ENCODE measurements at regions not wholly inside any gene's neighbourhood (a gene's known extent, or its start where the extent isn't known, plus 50 kb on each side); places are given as distances from the start of the nearest gene placed in this dataset.

DNA sequence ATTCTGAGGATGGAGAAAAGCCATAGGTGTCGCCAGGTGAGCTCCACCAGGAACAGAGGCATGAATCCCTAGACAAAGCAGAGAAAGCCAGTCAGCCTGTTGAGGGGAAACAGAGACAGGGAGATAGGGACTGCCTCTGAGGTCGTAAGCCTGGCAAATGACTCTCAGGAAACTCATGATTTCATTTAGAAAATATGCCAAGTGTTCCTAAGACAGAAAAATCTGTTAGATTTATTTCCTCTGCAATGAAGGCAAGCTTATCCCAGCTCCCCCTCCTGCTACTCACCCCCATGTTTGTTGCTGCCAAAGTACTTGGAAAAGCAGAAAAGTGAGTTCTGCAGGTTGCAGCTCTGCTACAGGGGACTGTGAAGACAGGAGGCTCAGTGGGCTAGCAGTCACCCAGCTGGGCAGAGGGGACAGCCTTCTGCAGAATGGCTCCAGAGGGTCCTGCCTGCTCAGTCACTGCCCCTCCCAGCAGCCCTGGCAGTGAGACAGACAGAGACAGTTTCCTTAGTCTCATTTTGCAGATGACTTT is 184.3 kb downstream of the ADRA2A start:
- POLR2A ChIA-PET: no interaction called here
- CTCF ChIA-PET: no interaction called here
- FAIRE-seq: no peak
- no peaks in the 10 kb centered on the region for H3K4me1 ChIP-seq
- DNase-seq (ENCODE audit: low read depth in 1 of 2, low spot score in 1 of 2): no peak
- H3K9me3 ChIP-seq: no peaks in the 10 kb centered on the region
- ATAC-seq: no peak
- H3K4me3 ChIP-seq: no peak overlapping the region
- H3K4me2 ChIP-seq: no peak overlapping the region
- TF ChIP-seq, protein P1, sequence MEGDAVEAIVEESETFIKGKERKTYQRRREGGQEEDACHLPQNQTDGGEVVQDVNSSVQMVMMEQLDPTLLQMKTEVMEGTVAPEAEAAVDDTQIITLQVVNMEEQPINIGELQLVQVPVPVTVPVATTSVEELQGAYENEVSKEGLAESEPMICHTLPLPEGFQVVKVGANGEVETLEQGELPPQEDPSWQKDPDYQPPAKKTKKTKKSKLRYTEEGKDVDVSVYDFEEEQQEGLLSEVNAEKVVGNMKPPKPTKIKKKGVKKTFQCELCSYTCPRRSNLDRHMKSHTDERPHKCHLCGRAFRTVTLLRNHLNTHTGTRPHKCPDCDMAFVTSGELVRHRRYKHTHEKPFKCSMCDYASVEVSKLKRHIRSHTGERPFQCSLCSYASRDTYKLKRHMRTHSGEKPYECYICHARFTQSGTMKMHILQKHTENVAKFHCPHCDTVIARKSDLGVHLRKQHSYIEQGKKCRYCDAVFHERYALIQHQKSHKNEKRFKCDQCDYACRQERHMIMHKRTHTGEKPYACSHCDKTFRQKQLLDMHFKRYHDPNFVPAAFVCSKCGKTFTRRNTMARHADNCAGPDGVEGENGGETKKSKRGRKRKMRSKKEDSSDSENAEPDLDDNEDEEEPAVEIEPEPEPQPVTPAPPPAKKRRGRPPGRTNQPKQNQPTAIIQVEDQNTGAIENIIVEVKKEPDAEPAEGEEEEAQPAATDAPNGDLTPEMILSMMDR (IDR thresholded peaks at IDR 0.05): no peak
- TF ChIP-seq, protein P2, sequence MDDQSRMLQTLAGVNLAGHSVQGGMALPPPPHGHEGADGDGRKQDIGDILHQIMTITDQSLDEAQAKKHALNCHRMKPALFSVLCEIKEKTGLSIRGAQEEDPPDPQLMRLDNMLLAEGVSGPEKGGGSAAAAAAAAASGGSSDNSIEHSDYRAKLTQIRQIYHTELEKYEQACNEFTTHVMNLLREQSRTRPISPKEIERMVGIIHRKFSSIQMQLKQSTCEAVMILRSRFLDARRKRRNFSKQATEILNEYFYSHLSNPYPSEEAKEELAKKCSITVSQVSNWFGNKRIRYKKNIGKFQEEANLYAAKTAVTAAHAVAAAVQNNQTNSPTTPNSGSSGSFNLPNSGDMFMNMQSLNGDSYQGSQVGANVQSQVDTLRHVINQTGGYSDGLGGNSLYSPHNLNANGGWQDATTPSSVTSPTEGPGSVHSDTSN (IDR thresholded peaks at IDR 0.05): no peak
- TF ChIP-seq ZC3H11A (IDR thresholded peaks at IDR 0.05): no peak
- no peak for TF ChIP-seq FOSB (CRISPR knock-in tag; IDR thresholded peaks at IDR 0.05)
- TF ChIP-seq KDM1A (IDR thresholded peaks at IDR 0.05; ENCODE audit: low read depth): no peak
- TF ChIP-seq, protein P3, sequence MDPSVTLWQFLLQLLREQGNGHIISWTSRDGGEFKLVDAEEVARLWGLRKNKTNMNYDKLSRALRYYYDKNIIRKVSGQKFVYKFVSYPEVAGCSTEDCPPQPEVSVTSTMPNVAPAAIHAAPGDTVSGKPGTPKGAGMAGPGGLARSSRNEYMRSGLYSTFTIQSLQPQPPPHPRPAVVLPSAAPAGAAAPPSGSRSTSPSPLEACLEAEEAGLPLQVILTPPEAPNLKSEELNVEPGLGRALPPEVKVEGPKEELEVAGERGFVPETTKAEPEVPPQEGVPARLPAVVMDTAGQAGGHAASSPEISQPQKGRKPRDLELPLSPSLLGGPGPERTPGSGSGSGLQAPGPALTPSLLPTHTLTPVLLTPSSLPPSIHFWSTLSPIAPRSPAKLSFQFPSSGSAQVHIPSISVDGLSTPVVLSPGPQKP (IDR thresholded peaks at IDR 0.05; ENCODE audit: low read depth, low read length): no peak
- TF ChIP-seq, protein P4, sequence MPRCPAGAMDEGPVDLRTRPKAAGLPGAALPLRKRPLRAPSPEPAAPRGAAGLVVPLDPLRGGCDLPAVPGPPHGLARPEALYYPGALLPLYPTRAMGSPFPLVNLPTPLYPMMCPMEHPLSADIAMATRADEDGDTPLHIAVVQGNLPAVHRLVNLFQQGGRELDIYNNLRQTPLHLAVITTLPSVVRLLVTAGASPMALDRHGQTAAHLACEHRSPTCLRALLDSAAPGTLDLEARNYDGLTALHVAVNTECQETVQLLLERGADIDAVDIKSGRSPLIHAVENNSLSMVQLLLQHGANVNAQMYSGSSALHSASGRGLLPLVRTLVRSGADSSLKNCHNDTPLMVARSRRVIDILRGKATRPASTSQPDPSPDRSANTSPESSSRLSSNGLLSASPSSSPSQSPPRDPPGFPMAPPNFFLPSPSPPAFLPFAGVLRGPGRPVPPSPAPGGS (IDR thresholded peaks at IDR 0.05): no peak
- no peak for TF ChIP-seq RCOR1 (IDR thresholded peaks at IDR 0.05; ENCODE audit: low read depth, low read length)
- TF ChIP-seq ZNF302 (CRISPR knock-in tag; IDR thresholded peaks at IDR 0.05): no peak
- no peak for TF ChIP-seq NR3C1 (IDR thresholded peaks at IDR 0.05)
- TF ChIP-seq, protein P5, sequence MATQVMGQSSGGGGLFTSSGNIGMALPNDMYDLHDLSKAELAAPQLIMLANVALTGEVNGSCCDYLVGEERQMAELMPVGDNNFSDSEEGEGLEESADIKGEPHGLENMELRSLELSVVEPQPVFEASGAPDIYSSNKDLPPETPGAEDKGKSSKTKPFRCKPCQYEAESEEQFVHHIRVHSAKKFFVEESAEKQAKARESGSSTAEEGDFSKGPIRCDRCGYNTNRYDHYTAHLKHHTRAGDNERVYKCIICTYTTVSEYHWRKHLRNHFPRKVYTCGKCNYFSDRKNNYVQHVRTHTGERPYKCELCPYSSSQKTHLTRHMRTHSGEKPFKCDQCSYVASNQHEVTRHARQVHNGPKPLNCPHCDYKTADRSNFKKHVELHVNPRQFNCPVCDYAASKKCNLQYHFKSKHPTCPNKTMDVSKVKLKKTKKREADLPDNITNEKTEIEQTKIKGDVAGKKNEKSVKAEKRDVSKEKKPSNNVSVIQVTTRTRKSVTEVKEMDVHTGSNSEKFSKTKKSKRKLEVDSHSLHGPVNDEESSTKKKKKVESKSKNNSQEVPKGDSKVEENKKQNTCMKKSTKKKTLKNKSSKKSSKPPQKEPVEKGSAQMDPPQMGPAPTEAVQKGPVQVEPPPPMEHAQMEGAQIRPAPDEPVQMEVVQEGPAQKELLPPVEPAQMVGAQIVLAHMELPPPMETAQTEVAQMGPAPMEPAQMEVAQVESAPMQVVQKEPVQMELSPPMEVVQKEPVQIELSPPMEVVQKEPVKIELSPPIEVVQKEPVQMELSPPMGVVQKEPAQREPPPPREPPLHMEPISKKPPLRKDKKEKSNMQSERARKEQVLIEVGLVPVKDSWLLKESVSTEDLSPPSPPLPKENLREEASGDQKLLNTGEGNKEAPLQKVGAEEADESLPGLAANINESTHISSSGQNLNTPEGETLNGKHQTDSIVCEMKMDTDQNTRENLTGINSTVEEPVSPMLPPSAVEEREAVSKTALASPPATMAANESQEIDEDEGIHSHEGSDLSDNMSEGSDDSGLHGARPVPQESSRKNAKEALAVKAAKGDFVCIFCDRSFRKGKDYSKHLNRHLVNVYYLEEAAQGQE (IDR thresholded peaks at IDR 0.05): no peak
- TF ChIP-seq, protein P6, sequence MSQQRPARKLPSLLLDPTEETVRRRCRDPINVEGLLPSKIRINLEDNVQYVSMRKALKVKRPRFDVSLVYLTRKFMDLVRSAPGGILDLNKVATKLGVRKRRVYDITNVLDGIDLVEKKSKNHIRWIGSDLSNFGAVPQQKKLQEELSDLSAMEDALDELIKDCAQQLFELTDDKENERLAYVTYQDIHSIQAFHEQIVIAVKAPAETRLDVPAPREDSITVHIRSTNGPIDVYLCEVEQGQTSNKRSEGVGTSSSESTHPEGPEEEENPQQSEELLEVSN (IDR thresholded peaks at IDR 0.05; ENCODE audit: borderline replicate concordance, low read depth): no peak
- TF ChIP-seq POLR2A (IDR thresholded peaks at IDR 0.05; ENCODE audit: low read length): no peak
- no peak for TF ChIP-seq FOXS1 (CRISPR knock-in tag; IDR thresholded peaks at IDR 0.05)
- H3K27ac ChIP-seq: no peak overlapping the region
- WGBS (ENCODE audit: missing lambda C conversion rate): 0% methylated on average over 2 of the region's 2 CpGs

DNA sequence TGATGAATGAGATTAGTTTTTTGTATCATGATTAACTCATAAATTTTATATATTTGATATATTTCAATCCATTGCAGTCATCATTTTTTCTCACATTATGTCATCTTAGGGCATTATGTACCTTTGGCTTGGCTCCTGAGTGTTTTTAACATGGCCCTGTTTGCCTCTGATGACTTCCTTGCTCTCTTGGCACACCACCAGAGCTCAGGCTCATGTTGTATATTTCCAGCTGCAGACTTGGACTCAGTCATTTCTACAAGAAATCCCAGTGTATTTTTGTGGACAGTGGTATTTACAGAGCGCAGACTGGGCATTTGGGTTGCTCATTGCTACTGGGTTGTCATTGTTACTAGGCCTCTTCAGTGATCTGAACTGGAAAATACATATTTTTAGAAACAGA is 188.5 kb downstream of the ADRA2A start:
- ChIA-PET CTCF (interaction anchor here (1.7 kb wide), 1 partner anchor 16 kb away, joined by 7 read pairs; no protein-coding TSS in a partner anchor), POLR2A (no interaction called here)
- 0% methylated on average over 1 of the region's 1 CpG for WGBS (ENCODE audit: missing lambda C conversion rate)
- FAIRE-seq: no peak
- no peaks in the 10 kb centered on the region for H3K9me3 ChIP-seq
- ATAC-seq: no peak
- H3K4me3 ChIP-seq: no peak overlapping the region
- TF ChIP-seq RAD21 (conservative IDR thresholded peaks at IDR 0.05 in 1 of 2, IDR thresholded peaks at IDR 0.05 in 1 of 2): no peak
- H3K4me1 ChIP-seq: no peaks in the 10 kb centered on the region
- no peak overlapping the region for H3K4me2 ChIP-seq
- no peak overlapping the region for H3K27ac ChIP-seq
- DNase-seq (ENCODE audit: low read depth in 1 of 2, low spot score in 1 of 2): no peak
